NCI-H345 treated with DMSO at 0.1 percent for 48 hours (cell line): ENCODE measurements at regions not wholly inside any gene's neighbourhood (a gene's known extent, or its start where the extent isn't known, plus 50 kb on each side); places are given as distances from the start of the nearest gene placed in this dataset.

Experiments
- DNase-seq: peaks from one replicate; lab custom pipeline; 2025; ENCODE audit not compliant: unreplicated experiment; lab: John Stamatoyannopoulos, UW

DNA sequence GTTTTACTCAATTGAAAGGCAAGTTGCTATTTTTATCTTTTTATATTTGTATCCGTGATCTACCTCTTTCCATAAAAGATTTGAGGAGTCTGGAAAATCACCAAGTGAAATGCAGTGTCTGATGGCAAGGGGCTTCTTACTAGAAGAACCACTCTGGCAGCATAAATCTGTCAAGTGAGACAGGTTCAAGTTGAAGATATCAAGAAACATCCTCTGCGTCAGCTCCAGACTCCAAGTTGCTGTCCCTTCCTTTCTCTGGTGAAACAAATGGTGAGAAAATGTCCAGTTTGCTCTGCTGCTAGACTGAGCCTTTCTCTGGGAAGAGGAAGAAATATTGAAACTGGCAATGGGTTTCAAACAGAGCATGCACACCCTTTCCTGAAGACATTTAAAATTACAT, 411.2 kb downstream of the PLPP3 start:
- DNase-seq = no peak

DNA sequence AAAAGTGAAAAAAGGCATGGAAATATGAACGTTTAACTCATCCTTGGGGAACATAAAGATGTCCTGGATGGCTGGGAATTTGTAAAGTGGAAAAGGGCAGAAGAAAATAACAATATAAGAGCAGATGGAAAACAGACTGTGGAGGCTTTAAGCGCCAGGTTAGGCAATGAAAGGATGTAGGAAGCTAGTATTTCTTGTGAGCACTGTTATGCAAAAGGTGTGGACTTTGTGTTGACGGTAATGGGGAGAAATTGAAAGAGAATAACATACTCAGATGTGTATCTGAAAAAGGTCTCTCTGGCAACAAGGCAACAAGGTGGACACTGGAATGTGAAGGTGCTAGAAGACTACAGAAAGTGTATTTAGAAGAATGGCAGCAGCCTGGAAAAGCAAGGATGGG, 411.8 kb downstream of the PLPP3 start:
- no peak for DNase-seq

DNA sequence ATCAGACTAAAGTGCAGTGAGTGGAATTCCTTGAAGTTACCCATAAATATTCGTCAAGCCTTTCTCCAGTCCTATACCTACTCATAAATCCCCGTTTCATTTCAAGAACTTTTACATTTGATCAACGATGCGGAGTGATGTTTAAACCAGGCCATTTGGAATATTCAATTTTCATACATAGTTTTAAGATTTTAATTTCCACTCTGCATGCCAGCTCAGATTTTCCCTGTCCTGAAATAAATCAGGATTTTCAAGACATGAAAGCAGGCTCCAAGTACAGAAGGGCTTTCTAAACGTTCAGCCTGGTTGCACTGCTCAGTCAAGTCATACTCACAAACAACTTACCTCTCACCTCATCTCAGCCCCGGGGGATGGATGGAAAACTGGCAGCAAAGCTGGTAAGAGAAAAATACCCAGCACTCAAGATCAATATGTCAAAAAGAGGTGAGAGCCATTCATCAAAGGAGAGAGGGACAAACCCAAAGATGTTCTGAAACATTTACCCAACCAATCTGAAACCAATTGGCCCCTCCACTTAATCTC, 418.5 kb downstream of the PLPP3 start:
- DNase-seq = no peak

DNA sequence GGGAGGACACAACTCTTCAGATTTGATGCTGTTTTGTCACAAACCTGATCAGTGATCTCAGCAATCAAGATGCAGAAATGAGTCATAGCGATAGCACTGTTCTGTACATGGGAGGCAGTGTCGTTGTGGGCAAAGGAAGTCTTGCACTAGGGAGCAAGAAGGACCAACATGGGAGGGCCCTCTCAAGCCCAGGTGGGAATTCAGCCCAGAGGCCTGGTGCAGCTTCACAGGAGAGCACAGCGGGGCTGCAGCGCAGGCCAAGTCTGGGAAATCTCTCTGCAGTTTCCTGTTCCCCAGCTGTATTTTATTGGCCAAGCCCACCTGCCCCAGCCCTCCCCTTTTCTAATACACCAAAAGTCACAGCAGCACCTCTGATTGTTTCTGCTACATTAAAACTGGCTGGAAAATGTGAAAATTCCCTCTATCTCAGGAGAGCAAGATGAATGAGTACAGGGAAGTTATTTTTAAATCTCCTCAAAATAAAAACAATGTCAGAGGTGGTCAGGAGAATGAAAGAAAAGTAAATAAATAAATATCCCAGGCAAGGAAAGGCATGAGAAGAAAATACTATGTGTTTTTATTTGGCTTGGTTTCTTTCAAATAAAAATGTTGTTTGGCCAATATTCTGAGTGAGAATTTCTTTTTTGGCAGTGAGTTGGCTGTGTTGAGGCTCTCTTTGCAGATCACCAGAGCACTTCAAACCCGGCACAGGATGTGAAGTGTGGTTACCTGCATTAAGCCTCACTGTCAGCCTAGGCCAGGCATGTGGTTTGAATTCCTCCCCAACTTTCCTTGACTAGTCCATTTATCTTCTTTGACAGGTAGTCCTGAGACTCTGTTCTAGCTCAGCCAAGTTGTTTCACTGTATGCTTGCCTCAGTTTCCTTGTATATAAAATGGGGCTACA, 422.1 kb downstream of the PLPP3 start:
- DNase-seq = no peak

DNA sequence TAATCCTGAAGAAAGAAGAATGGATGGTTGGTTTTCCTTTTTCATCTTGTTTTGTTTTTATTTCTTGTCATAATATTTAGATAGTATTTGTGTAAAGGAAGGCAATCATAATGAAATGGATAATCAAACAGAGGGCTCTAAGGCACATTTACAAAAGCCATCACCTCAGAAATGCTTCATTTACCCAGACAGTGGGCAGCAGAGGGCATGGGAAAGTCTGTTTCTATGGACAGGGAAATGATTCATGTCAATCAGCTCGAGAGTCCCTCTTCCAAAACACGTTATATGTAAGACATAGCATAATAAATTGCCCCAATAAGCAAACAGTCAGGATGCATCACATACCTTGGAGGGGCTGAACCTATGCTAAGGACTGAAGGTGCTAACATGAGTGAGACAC, 426.1 kb downstream of the PLPP3 start:
- no peak for DNase-seq

DNA sequence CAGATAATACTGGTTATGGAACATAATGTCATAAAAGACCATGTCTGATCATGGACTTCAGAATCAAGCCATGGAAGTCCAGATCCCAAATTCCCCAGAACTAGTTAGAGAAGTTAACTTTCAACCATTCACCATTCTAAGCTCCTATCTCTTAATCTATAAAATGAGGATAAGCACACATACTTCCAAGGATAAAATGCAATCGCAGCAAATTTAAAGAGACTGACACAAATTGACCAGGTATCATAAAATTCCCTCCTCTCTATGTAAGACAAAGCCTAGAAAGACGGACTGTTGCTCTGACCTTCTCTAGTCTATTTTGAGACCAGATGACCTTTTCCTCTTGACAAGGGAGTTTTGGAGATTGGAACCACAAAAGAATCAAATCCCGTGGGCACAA, 426.7 kb downstream of the PLPP3 start:
- no peak for DNase-seq

DNA sequence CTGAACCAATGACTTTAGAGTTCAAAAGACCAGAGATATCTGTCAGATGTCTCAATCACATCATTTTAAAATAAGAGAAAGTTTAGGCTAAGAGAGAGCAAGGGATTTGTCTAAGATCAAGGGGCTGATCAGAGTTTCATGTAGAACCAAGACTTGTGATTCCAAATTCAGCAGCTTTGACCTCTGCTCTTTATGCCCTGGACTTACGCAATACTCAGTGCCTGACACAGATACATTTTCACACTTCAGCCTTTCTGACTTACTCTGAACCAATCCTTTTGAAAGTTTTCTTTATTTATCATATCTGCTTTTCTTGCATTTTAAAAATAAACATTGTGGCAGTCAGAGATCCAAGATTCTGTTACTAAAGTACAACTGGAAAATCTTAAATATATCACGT, 428.0 kb downstream of the PLPP3 start:
- no peak for DNase-seq

DNA sequence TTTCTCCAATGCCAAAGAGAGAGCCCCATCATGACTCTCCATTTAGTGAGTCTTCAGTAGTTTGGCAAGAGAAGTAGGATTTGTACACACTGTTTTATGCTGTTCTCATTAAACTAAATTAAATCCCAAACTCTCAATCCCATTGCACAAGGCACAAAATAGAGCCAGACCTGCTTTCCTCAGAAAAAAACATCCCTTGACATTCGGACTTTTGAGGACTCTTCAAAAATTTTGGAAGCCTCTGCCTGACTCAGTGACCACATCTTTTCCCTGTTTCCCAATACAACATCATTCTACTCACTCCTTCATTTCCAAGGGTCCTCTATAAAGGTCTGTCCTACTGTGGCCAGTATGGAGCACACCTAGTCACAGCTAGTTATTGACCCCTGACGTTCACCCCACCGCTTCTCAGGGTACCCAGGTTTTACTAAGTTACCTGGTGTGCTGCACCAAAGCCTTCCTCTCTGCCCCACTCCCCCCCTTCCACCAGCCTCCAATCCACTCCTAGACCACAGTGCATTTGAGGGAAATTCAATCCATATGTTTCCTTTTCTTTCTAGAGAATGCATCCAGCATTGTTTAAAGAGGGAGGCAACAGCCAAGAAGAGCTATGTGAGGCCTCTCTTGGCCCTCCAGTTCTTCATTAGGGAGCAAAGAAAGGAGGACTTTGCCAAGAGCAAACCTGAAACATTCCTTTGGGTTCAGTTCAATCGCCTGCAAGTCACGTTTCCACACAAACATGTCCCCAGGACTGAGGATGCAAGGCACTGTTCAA, 428.7 kb downstream of the PLPP3 start:
- DNase-seq = no peak

DNA sequence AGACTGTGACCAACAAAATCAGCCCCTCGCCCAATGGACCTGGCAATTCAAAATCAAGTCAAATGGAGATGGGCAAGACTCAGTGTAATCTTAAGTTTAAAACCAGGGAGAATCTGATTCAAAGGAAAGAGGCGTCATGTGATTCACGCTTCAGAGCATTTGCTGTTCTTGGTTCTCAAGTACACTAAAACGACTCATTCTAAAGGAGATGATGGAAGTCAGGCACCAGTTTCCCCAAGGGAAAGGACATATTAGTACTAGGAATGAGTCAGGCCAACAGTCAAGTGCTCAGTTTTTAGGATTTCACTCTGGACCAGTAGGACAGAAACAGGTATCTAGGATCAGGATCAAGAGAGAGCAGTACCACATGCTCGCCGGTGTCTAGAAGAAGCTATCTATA, 429.6 kb downstream of the PLPP3 start:
- DNase-seq = no peak

DNA sequence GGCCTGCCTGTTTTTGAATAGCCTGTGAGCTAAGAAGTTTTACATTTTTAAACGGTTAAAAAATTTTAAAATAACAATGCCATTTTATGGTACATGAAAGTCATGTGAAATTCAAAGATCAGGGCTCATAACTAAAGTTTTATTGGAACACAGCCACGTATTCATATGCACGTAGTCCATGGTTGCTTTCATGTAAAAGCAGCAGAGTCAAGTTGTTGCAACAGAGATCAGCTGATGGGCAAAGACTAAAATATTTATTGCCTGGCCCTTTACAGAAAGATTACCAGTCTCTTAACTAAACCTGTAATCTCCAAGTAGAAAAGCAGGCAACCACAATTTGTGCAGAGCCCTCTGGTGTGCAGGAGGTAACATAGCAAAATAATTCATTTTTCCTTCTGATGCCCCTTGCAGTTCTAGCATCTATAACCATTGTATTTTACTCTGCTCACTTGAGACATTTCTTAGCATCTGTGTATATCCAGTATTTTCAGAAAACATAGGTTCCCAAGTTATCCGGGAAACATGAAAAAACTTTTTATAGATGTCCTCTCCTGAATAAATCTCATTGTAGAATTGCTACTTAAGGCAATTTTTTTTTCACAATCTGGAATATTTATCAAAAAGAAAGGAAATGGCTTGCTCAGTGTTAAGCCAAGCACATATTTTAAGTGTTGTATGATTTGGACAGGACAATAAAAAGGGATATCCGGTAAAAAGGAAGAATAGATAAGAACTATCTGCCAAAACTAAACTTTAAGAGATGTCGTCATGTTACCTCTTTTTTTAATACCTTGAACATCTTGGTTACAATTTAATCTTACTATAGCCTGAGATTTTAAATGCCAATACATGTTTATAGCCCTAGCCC, 430.8 kb downstream of the PLPP3 start:
- no peak for DNase-seq

DNA sequence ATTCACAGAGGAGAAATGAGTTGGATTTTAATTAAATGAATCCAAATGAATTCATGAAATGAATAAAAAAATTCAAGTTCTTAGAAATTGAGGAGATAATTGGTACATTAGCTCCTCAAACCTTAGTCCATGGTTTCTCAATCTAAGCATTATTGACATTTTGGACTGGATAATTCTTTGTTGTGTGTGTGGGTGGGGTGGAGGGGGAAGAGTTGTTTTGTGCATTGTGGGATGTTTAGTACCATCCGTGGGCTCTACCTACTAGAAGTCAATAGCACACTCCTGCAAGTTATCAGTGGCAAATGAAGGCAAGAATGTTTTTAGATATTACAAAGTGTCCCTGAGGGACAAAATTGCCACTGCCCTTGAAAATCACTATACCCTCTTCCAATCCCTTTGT, 431.9 kb downstream of the PLPP3 start:
- no peak for DNase-seq

DNA sequence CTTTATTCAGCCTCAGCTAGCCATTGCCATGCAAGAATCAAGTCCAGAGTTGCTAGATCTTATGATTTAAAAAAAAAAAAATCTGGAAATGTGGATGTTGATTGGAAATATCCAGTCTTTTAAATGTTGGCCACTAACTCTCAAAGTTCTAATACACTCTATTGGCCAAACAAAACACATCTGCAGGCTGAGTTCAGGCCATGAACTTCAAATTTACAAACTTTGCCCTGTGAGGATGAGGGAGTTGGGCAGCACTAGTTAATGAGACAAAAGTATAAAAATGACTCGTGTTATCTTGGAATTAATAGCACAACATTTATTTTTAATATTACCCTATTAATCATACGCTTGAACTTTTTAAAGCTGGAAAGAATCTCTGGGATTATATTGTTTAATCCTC, 432.3 kb downstream of the PLPP3 start:
- no peak for DNase-seq

DNA sequence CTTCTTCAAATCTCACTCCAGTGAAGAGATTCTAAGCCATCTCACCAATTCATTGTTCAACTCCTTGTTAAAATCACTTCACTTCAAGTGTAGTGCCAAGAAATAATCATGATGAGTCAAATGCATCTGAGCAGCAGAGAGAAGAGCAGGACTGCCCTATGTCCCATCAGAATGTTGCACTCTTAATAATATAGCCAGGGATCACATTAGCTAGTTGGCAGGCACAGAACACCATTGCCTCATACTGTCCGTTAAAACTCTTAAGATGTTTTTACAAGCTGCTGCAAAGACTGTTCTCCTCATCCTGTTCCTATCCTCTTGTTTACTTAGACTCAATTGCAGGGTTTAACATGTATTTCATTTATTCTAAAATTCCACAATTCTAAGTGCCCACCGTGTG, 432.9 kb downstream of the PLPP3 start:
- no peak for DNase-seq

DNA sequence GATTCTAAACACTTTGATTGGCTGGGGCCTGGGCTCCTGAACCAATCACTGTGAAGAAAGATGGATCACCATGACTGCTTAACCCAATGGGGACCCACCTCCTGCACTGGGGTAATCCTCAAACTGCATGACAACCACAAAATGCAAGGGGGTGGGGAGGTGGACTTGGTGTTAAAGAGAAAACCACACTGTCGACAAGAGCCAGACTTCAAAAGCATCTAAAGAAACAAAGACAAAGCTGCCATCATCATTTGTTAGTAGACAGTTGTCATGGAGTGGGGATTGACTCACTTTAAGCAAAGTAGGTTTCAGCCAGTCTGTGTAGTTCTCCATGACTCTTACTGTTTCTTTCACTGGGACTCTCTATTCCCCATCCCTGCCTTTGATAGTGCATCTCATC, 433.8 kb downstream of the PLPP3 start:
- no peak for DNase-seq

DNA sequence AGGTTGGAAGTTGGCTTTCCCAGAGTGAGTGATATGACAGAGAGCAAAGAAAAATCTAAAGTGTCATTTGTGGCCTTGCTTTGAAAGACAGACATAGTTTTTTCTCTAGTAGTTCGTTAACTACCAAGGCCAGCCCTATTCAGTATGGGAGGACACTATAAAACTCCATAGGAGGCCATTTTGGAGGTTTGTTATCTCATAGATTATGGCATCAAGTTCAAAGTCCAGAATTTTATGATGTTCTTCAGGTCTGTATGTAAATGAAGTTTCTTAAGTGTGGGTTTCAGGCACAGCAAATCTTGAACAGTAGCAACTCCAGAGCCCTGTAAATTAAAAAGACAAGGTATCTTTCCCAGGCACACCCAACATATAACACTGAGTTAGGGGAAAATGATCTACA, 437.1 kb downstream of the PLPP3 start:
- no peak for DNase-seq

DNA sequence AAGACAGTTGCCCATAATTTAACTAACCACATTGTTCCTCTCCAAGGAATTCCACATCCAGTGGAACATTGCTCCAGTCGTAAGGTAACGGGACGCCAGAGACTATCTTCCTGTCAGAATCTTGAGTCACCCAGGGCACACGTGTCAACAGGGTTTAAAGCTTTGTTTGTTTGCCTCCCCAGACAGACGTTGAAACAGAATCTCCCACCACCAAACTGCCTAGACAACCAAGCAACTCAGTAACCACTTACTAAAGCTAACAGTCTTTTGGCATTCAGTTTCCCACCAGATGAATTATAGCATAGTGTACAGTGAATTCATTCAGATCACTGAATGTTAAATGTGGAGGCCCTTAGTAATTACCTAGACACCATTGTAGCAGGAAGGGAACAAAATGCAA, 439.5 kb downstream of the PLPP3 start:
- DNase-seq = no peak

DNA sequence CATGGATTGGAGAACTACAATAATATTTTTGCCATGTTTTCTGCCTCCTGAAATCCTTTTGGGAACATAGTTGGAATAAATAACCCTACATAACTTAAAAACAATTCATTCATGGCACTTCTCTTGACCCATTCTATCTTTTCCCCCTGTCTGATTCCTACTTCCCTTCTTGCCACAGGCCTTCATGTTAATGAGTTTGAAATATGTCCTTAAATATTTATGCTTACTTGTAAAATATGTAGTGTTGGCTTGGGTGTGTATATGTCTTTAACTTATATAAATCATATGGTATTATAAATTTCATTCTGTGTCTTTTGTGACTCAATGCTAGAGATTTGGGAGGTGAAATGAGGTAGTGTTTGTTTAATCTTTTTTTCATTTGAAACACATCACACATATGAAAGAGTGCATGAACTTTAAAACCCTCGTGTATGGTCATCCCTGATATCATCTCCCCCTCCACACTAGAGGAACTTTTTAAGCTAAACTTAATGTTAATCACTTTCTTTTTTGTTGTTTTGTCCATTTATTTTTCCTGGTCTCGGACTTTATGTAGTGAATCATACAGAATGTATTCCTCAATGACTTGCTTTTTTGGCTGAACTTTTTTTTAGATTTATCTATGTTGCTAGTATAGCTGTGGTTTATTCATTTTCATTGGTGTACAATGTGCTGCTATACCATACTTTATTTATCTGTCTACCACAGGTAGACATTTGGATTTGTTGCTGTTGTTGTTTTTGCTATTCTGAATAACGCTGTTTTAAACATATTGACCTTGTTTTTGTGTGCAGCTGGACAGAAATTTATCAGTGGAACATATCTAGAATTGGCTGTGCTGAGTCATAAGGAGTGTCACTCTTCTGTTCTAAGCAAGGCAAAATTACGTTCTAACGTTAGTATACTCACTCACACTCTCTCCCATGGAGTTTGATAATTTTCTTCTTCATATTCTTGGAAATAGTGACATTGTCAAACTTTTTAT, 441.6 kb downstream of the PLPP3 start:
- DNase-seq = no peak

DNA sequence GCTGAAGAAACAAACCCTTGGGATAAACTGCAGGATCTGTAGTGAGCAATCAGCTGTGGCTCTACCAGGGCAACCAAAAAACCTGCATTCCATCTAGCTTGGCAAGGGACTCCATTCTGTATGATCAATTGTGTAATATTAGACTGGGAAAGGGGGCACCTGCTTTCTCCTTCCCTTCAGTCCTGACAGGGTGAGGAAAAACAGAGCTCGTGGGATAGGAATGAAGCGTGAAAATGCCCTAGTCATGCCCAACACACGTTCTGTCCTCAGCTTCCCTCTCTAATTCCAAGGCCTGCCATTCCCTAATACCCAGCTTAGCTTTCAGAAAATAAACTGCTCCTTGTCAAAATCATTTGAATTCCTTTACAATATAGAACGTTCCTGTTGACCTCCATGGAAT, 442.3 kb downstream of the PLPP3 start:
- DNase-seq = no peak

DNA sequence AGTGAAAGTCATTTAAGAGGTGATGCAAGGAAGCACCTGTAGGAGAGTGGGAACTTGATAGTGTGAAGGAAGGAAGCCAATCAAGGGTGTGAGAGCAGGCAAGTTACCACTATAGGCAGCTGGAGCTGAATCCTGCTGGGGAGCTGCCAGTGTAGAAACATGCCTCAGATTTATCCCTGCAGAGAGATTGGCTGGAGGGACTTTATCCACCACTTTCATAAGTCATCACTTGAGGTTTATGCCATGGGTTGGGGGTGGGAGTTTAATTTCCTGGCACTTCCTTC, 443.6 kb downstream of the PLPP3 start:
- DNase-seq = no peak
